H1 (cell line): ENCODE measurements at regions not wholly inside any gene's neighbourhood (a gene's known extent, or its start where the extent isn't known, plus 50 kb on each side); places are given as distances from the start of the nearest gene placed in this dataset.

ENCODE experiments used
- CTCF ChIA-PET: fragments of 300-600 bp; sonication (Branson Sonifier 250); formaldehyde crosslinking; loops from one replicate; lab custom pipeline; 2021; ENCODE audit not compliant: partially characterized antibody; lab: Charles Lee
- POLR2A ChIA-PET: fragments of 300-600 bp; sonication (Branson Sonifier 250); formaldehyde crosslinking; loops from one replicate; lab custom pipeline; 2021; ENCODE audit warnings: inconsistent platforms; ENCODE audit not compliant: partially characterized antibody; lab: Charles Lee
- DNase-seq, 2 experiments: peaks; one replicate each; pipeline versions ENCODE4 v3.0.0 to v3.0.0-alpha.2; 2010 to 2022; ENCODE audit warnings: low spot score in 2 of 2, low read depth in 1 of 2, mixed read lengths in 1 of 2
- FAIRE-seq: peaks from 2 replicates; lab custom pipeline; 2011; peaks lifted over from hg19 to GRCh38; lab: Jason Lieb, UNC
- H2AFZ ChIP-seq: 2 replicates; pipeline ENCODE4 v1.8.1; 2012; ENCODE audit warnings: low read length, inconsistent platforms
- H2AK5ac ChIP-seq: 2 replicates; pipeline ENCODE4 v1.6.1; 2013; ENCODE audit warnings: low read depth, low read length
- H2BK120ac ChIP-seq: replicated peaks from 2 replicates; pipeline ENCODE3; 2013; ENCODE audit warnings: low read depth, low read length, inconsistent platforms
- H2BK12ac ChIP-seq: 2 replicates; pipeline ENCODE4 v1.6.1; 2013; ENCODE audit warnings: low read depth, low read length
- H2BK15ac ChIP-seq: 2 replicates; pipeline ENCODE4 v1.6.1; 2013; ENCODE audit warnings: low read length
- H2BK20ac ChIP-seq: 2 replicates; pipeline ENCODE4 v1.6.1; 2013; ENCODE audit warnings: low read length
- H2BK5ac ChIP-seq: 2 replicates; pipeline ENCODE4 v1.6.1; 2013; ENCODE audit warnings: low read depth, low read length
- H3K14ac ChIP-seq: 2 replicates; pipeline ENCODE4 v1.6.1; 2013; ENCODE audit warnings: inconsistent platforms; ENCODE audit not compliant: insufficient read length
- H3K18ac ChIP-seq: 2 replicates; pipeline ENCODE4 v1.6.1; 2013; ENCODE audit warnings: low read length; ENCODE audit errors: extremely low read depth
- H3K23ac ChIP-seq: 2 replicates; pipeline ENCODE4 v1.6.1; 2013; ENCODE audit warnings: inconsistent platforms; ENCODE audit not compliant: insufficient read length
- H3K23me2 ChIP-seq: 2 replicates; pipeline ENCODE4 v1.6.1; 2013; ENCODE audit warnings: low read depth, low read length
- H3K27ac ChIP-seq: 2 replicates; pipeline ENCODE4 v1.6.1; 2011; ENCODE audit warnings: low read depth, low read length, inconsistent platforms
- H3K27me3 ChIP-seq, 4 experiments: replicated peaks in 1 of 4; 1 replicate in 1 of 4; 2 replicates in 3 of 4; pipeline versions ENCODE4 v1.6.1 to v1.8.1; 2011 to 2013; ENCODE audit warnings: low read length in 3 of 4, mild to moderate bottlenecking in 3 of 4, inconsistent platforms in 2 of 4, mixed read lengths in 2 of 4, moderate library complexity in 1 of 4; ENCODE audit not compliant: control insufficient read depth in 3 of 4, insufficient read depth in 3 of 4; ENCODE audit errors: extremely low read depth in 1 of 4
- H3K36me3 ChIP-seq, 4 experiments: 2 replicates each; pipeline versions ENCODE4 v1.6.1 to v1.8.1; 2011 to 2013; ENCODE audit warnings: mild to moderate bottlenecking in 4 of 4, low read length in 3 of 4, moderate library complexity in 2 of 4, control low read depth in 1 of 4, inconsistent platforms in 1 of 4; ENCODE audit not compliant: insufficient read depth in 4 of 4, control insufficient read depth in 2 of 4
- H3K4ac ChIP-seq: replicated peaks from 2 replicates; pipeline ENCODE3; 2013; ENCODE audit warnings: low read length, low read depth, mixed read lengths, inconsistent platforms; ENCODE audit not compliant: insufficient read length
- H3K4me1 ChIP-seq, 4 experiments: replicated peaks in 1 of 4; 1 replicate in 1 of 4; 2 replicates in 3 of 4; pipeline versions ENCODE4 v1.6.1 to v1.8.1; 2011 to 2013; ENCODE audit warnings: low read length in 3 of 4, inconsistent platforms in 2 of 4, mixed read lengths in 1 of 4; ENCODE audit not compliant: insufficient read depth in 4 of 4, control insufficient read depth in 3 of 4
- H3K4me2 ChIP-seq, 2 experiments: 2 replicates each; pipeline versions ENCODE4 v1.6.1 to v1.8.1; 2011 to 2013; ENCODE audit warnings: low read depth in 2 of 2, low read length in 2 of 2, control low read depth in 1 of 2, inconsistent platforms in 1 of 2, mild to moderate bottlenecking in 1 of 2; ENCODE audit not compliant: insufficient read depth in 1 of 2
- H3K4me3 ChIP-seq, 4 experiments: fragments of 200-600, 300-600 bp in 1 of 4; sonication (generic), shearing (Covaris generic), sonication (Bioruptor Twin) in 1 of 4; 2 replicates each; pipeline versions ENCODE4 v1.5.1 to v1.8.1; 2011 to 2016; ENCODE audit warnings: low read length in 4 of 4, low read depth in 3 of 4, control low read depth in 2 of 4, inconsistent platforms in 2 of 4, mild to moderate bottlenecking in 2 of 4, mixed read lengths in 1 of 4, moderate library complexity in 1 of 4; ENCODE audit not compliant: insufficient read depth in 2 of 4; ENCODE audit errors: extremely low read depth in 1 of 4
- H3K56ac ChIP-seq: replicated peaks from 2 replicates; pipeline ENCODE3; 2013; ENCODE audit warnings: low read depth, mild to moderate bottlenecking, mixed read lengths, low read length, inconsistent platforms; ENCODE audit not compliant: insufficient read length
- H3K79me1 ChIP-seq: 2 replicates; pipeline ENCODE4 v1.6.1; 2013; ENCODE audit warnings: low read depth, low read length, control low read depth
- H3K79me2 ChIP-seq, 2 experiments: 2 replicates each; pipeline versions ENCODE4 v1.6.1 to v1.8.1; 2012 to 2013; ENCODE audit warnings: low read length in 2 of 2, mild to moderate bottlenecking in 2 of 2, inconsistent platforms in 1 of 2; ENCODE audit not compliant: insufficient read depth in 2 of 2, control insufficient read depth in 1 of 2
- H3K9ac ChIP-seq, 4 experiments: replicated peaks in 1 of 4; 1 replicate in 1 of 4; 2 replicates in 3 of 4; pipeline versions ENCODE4 v1.6.1 to v1.8.1; 2011 to 2013; ENCODE audit warnings: low read depth in 3 of 4, low read length in 3 of 4, control low read depth in 2 of 4, mild to moderate bottlenecking in 2 of 4, moderate library complexity in 2 of 4, inconsistent platforms in 1 of 4; ENCODE audit errors: extremely low read depth in 1 of 4
- H3K9me3 ChIP-seq, 2 experiments: 2 replicates each; pipeline versions ENCODE4 v1.6.1 to v1.8.1; 2012 to 2013; ENCODE audit warnings: mild to moderate bottlenecking in 2 of 2, moderate library complexity in 2 of 2, control low read depth in 1 of 2, inconsistent platforms in 1 of 2, low read depth in 1 of 2, low read length in 1 of 2, mixed read lengths in 1 of 2; ENCODE audit not compliant: insufficient read depth in 2 of 2
- H4K20me1 ChIP-seq, 2 experiments: replicated peaks in 1 of 2; 2 replicates each; pipeline versions ENCODE3 to v1.8.1; 2011 to 2013; ENCODE audit warnings: inconsistent platforms in 2 of 2, low read length in 2 of 2, mild to moderate bottlenecking in 1 of 2; ENCODE audit not compliant: insufficient read depth in 2 of 2, control insufficient read depth in 1 of 2
- H4K5ac ChIP-seq: 2 replicates; pipeline ENCODE4 v1.6.1; 2013; ENCODE audit warnings: low read length, low read depth, mixed read lengths, inconsistent platforms; ENCODE audit not compliant: insufficient read length
- H4K8ac ChIP-seq: 2 replicates; pipeline ENCODE4 v1.8.0; 2013; ENCODE audit warnings: mild to moderate bottlenecking, moderate library complexity, low read length, inconsistent platforms; ENCODE audit not compliant: insufficient read depth; ENCODE audit errors: extremely low read depth
- H4K91ac ChIP-seq: replicated peaks from 2 replicates; pipeline ENCODE3; 2013; ENCODE audit warnings: low read length, mixed read lengths, inconsistent platforms; ENCODE audit not compliant: insufficient read length
- CBX8 ChIP-seq: fragments of 300-800, 300-1000 bp; sonication (generic); IDR thresholded peaks from 2 replicates; pipeline ENCODE4 v1.7.1; 2016; ENCODE audit warnings: low read depth, low read length, borderline replicate concordance
- CHD1 ChIP-seq: IDR thresholded peaks from 2 replicates; pipeline ENCODE4 v1.6.1; 2012; ENCODE audit warnings: low read depth, low read length, improper control_type of control experiment
- GABPA ChIP-seq: IDR thresholded peaks from 2 replicates; pipeline ENCODE4 v1.6.1; 2011; ENCODE audit warnings: mild to moderate bottlenecking, low read length, moderate library complexity, borderline replicate concordance; ENCODE audit not compliant: insufficient read depth
- GTF2F1 ChIP-seq: IDR thresholded peaks from 2 replicates; pipeline ENCODE4 v1.6.1; 2012; ENCODE audit warnings: low read depth, low read length, improper control_type of control experiment, borderline replicate concordance
- HDAC6 ChIP-seq: IDR thresholded peaks from one replicate; pipeline ENCODE4 v1.7.1; 2012; ENCODE audit warnings: low read depth, mild to moderate bottlenecking, inconsistent platforms, low read length, moderate library complexity
- JUN ChIP-seq: IDR thresholded peaks from 2 replicates; pipeline ENCODE4 v1.6.1; 2011; ENCODE audit warnings: low read depth, mild to moderate bottlenecking, improper control_type of control experiment, low read length
- KDM4A ChIP-seq: IDR thresholded peaks from one replicate; pipeline ENCODE4 v1.7.1; 2012; ENCODE audit warnings: low read depth, mild to moderate bottlenecking, moderate library complexity, low read length, inconsistent platforms; ENCODE audit not compliant: severe bottlenecking
- POU5F1 ChIP-seq: IDR thresholded peaks from 2 replicates; pipeline ENCODE4 v1.6.1; 2011; ENCODE audit warnings: low read depth, mild to moderate bottlenecking, low read length, moderate library complexity
- RXRA ChIP-seq: IDR thresholded peaks from 2 replicates; pipeline ENCODE4 v1.6.1; 2011; ENCODE audit warnings: low read depth, mild to moderate bottlenecking, low read length, moderate library complexity; ENCODE audit not compliant: insufficient read depth
- SIN3A ChIP-seq, 2 experiments: IDR thresholded peaks in 1 of 2; conservative IDR thresholded peaks in 1 of 2; 2 replicates each; pipeline ENCODE4 v1.6.1; 2011 to 2012; ENCODE audit warnings: low read length in 2 of 2, improper control_type of control experiment in 1 of 2, low read depth in 1 of 2, mild to moderate bottlenecking in 1 of 2
- SP2 ChIP-seq: IDR thresholded peaks from 2 replicates; pipeline ENCODE4 v1.6.1; 2012; ENCODE audit warnings: mild to moderate bottlenecking, low read length, inconsistent platforms
- TAF7 ChIP-seq: optimal IDR thresholded peaks from 2 replicates; pipeline ENCODE3; 2011; ENCODE audit warnings: low read depth, mild to moderate bottlenecking, inconsistent platforms, low read length, moderate library complexity, borderline replicate concordance
- WGBS, 2 experiments: shearing (Covaris generic) in 1 of 2; methylation state at CpG; one replicate each; pipeline versions ENCODE4 v1.1.6 to v1.1.7; 2013 to 2015; ENCODE audit warnings: low lambda C conversion rate in 2 of 2, mixed read lengths in 2 of 2, inconsistent platforms in 1 of 2, low coverage in 1 of 2, missing lambda C conversion rate in 1 of 2; ENCODE audit not compliant: insufficient replicate concordance in 2 of 2, insufficient coverage in 1 of 2, insufficient read length in 1 of 2; ENCODE audit errors: extremely low coverage in 1 of 2, missing lambda C conversion rate in 1 of 2; 5-methylcytosine and 5-hydroxymethylcytosine counted together
- TF ChIP-seq, protein P1 (sequence below): IDR thresholded peaks from 2 replicates; pipeline ENCODE4 v1.6.1; 2012; ENCODE audit warnings: inconsistent platforms

DNA sequence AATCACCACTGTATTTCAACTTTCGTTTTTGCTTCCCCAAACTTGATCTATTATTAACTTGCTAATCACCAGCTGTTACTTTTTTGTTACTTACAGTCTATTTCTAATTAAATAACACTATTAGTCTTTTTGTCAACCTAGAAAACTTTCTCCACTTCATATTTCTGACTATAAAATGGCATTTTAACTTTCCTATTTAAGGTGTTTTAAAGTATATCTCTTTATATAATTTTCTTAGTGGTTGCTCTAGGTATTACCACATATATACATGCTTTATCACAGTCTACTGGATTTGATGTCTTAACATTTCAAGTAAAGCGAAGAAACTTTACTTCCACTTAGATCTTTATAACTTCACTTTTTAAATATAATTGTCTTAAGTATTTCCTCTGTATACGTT, 421.2 kb downstream of the DCAF12L2 start:
- H3K23me2 ChIP-seq: no peaks in the 10 kb centered on the region
- no peaks in the 10 kb centered on the region for H3K36me3 ChIP-seq
- H3K18ac ChIP-seq: no peak overlapping the region
- no peak overlapping the region for H4K5ac ChIP-seq
- no peaks in the 10 kb centered on the region for H3K27me3 ChIP-seq
- H3K14ac ChIP-seq: no peak overlapping the region
- 87% methylated on average over 3 of the region's 3 CpGs; no CpG with 5 or more reads in 1 of the 2 experiments for WGBS, 2 experiments
- no peak overlapping the region for H3K4me2 ChIP-seq
- no peak overlapping the region for H3K9ac ChIP-seq
- ChIA-PET CTCF (no interaction called here), POLR2A (no interaction called here)
- no peak overlapping the region for H2BK12ac ChIP-seq
- no peaks in the 10 kb centered on the region for H3K79me2 ChIP-seq
- H2AFZ ChIP-seq: no peak overlapping the region
- no peak overlapping the region for H2BK5ac ChIP-seq
- H3K27ac ChIP-seq: no peak overlapping the region
- H2BK120ac ChIP-seq: no peak overlapping the region
- H3K23ac ChIP-seq: no peak overlapping the region
- H4K20me1 ChIP-seq: no peaks in the 10 kb centered on the region
- no peak overlapping the region for H3K4me3 ChIP-seq
- no peaks in the 10 kb centered on the region for H3K9me3 ChIP-seq
- H2BK15ac ChIP-seq: no peak overlapping the region
- no peak overlapping the region for H3K4ac ChIP-seq
- DNase-seq: no peak
- no peak for FAIRE-seq
- no peaks in the 10 kb centered on the region for H3K79me1 ChIP-seq
- H4K8ac ChIP-seq: no peak overlapping the region
- no peaks in the 10 kb centered on the region for H3K4me1 ChIP-seq
- H2BK20ac ChIP-seq: no peak overlapping the region
- H3K56ac ChIP-seq: no peak overlapping the region
- no peak overlapping the region for H4K91ac ChIP-seq
- H2AK5ac ChIP-seq: no peak overlapping the region
- no peak for TF ChIP-seq HDAC6
- no peak for TF ChIP-seq GABPA
- no peak for TF ChIP-seq POU5F1
- TF ChIP-seq KDM4A: no peak
- TF ChIP-seq GTF2F1: no peak
- TF ChIP-seq RXRA: no peak
- no peak for TF ChIP-seq CBX8
- no peak for TF ChIP-seq SIN3A (conservative IDR thresholded peaks at IDR 0.05 in 1 of 2, IDR thresholded peaks at IDR 0.05 in 1 of 2; ENCODE audit: low read depth in 1 of 2, low read length in 2 of 2)
- TF ChIP-seq CHD1: no peak
- TF ChIP-seq JUN: no peak
- TF ChIP-seq TAF7: no peak
- TF ChIP-seq, protein P1, sequence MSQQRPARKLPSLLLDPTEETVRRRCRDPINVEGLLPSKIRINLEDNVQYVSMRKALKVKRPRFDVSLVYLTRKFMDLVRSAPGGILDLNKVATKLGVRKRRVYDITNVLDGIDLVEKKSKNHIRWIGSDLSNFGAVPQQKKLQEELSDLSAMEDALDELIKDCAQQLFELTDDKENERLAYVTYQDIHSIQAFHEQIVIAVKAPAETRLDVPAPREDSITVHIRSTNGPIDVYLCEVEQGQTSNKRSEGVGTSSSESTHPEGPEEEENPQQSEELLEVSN: no peak
- no peak for TF ChIP-seq SP2
